ENCODE measurements at regions not wholly inside any gene's neighbourhood (a gene's known extent, or its start where the extent isn't known, plus 50 kb on each side); places are given as distances from the start of the nearest gene placed in this dataset.

DNA sequence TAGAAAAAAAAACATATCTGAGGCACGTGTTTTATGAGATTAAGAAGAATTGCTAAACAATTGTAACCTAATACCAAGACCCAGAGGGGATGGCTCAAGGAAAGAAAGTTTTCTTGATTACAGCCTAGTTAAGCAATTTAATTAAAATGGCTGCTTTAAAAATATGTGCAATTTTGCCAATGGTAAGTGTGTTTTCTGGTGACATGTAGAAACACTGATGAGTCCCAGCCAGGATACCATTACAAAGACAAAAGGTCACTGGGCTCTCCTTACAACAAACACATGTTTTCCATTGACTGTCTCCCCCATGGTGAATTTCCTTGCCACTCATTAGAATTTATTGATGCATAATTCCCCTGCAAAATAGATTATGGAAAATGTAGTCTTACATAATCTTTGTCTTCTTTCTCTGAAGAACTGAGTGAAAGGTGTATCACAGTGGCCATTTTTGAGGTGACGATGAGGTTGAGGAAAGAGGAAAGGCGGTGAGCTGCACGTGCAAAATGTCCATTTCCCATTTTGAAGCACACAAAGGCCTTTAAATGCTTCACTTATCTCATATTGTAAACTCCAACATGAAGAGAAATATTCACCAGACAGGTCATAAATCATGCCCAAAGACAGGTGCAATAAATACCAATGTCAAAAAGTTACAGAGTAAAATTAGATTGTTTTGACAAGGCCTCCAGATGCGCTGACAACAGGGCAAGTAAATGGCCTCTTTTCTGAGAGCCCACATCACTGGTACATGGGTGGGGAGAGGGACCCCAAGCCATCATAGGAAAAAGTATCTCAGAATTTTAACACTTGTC lies 696.9 kb downstream of the KCNJ2 start:
- Histone ChIP-seq H3K9ac (ENCODE audit: low read length) (no peak overlapping the region), H3K4me1 (ENCODE audit: control insufficient read depth, insufficient read depth, low read length) (peaks cover 2% of the 10 kb centered on the region), H3K4me3 (ENCODE audit: low read length) (no peak overlapping the region), H3K9me3 (ENCODE audit: control insufficient read depth, low read length) (no peaks in the 10 kb centered on the region), H3K36me3 (ENCODE audit: control insufficient read depth, insufficient read depth, low read length) (no peaks in the 10 kb centered on the region), H3K27me3 (ENCODE audit: control insufficient read depth, insufficient read depth, low read length) (no peaks in the 10 kb centered on the region)

DNA sequence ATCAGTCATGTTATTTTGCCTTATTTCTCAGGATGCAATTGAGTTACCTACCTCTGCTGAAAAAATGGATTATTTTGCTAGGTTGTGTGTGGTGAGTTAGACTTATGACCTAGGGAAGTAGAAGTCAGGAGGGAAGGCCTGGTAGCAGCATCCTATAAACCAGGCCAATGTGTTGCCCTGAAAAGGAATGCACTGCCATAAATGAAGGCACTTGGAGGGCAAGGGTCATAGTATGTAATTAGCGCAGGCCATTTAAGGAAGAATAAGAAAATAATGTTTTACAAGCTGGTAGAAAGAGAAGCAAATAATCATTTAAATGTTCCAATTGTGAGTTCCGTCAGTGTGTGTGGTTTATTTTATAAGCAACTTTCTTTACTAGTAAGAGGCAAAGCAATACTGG lies 698.8 kb downstream of the KCNJ2 start:
- Histone ChIP-seq H3K27me3 (ENCODE audit: control insufficient read depth, insufficient read depth, low read length) (no peaks in the 10 kb centered on the region), H3K4me3 (ENCODE audit: low read length) (no peak overlapping the region), H3K36me3 (ENCODE audit: control insufficient read depth, insufficient read depth, low read length) (no peaks in the 10 kb centered on the region), H3K9me3 (ENCODE audit: control insufficient read depth, low read length) (no peaks in the 10 kb centered on the region), H3K9ac (ENCODE audit: low read length) (no peak overlapping the region), H3K4me1 (ENCODE audit: control insufficient read depth, insufficient read depth, low read length) (peaks cover 6% of the 10 kb centered on the region)

DNA sequence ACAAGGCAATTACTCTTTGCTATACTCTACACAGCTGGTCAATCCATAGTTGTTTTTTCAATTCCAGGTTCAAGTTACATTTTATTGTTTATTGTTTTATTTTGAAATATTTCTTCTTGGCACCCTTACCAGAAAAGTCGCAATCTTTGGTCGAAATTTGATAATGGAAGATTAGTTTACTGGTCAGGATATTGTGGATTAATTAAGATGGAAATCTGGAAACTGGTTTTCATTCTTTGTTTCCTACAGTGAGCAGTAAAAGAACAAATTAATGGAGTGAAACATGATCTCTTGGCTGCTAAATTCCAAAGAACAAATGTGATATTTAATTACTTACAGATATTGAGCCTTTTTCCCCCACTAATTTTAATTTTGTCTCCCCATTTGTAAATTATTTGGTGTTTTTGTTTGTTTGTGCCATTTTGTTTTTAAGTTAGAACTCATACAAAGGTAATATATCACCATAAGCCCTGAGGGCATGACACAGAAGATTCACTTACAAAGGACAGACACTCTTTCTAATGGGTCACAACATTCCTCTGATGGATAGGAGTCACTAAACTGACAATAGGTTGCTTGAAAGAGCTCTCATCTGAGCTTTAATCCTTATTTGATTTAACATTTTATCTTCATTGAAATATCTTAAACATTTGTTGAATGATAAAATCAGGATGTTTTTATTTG lies 700.2 kb downstream of the KCNJ2 start:
- Histone ChIP-seq H3K4me1 (ENCODE audit: control insufficient read depth, insufficient read depth, low read length) (peaks cover 6% of the 10 kb centered on the region), H3K4me3 (ENCODE audit: low read length) (no peak overlapping the region), H3K27me3 (ENCODE audit: control insufficient read depth, insufficient read depth, low read length) (no peaks in the 10 kb centered on the region), H3K9me3 (ENCODE audit: control insufficient read depth, low read length) (no peaks in the 10 kb centered on the region), H3K9ac (ENCODE audit: low read length) (no peak overlapping the region), H3K36me3 (ENCODE audit: control insufficient read depth, insufficient read depth, low read length) (no peaks in the 10 kb centered on the region)

DNA sequence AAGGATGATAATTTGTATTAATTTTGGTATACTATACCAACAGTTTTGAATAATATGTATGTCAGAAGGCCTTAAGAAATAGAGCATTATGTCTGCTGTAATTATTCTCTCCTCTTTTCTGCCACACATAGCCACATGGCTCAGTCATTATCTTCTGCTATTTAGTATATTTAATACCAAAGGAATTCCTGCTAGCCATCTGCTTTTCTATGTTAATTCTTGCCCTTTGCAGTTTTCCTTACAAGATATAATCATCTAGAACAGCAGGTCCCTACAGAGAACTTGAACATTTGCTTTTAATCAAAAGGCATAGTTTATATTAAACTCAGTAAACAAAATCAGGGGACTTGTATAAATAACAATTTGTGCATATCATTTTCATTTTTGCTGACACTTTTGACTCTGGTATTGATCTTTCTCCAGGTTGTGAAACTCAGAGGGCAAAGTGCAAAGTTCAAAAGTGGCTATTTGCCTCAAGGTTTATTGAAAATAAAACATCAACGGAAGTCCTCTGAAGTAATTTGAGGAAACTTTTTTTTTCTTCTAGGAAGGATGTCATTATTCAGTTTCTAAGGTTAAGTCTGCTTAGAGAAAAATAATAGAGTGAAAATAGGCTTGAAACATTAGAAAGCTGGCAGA lies 702.0 kb downstream of the KCNJ2 start:
- Histone ChIP-seq H3K9ac (ENCODE audit: low read length) (no peak overlapping the region), H3K36me3 (ENCODE audit: control insufficient read depth, insufficient read depth, low read length) (no peaks in the 10 kb centered on the region), H3K4me1 (ENCODE audit: control insufficient read depth, insufficient read depth, low read length) (peaks cover 6% of the 10 kb centered on the region), H3K4me3 (ENCODE audit: low read length) (no peak overlapping the region), H3K9me3 (ENCODE audit: control insufficient read depth, low read length) (no peaks in the 10 kb centered on the region), H3K27me3 (ENCODE audit: control insufficient read depth, insufficient read depth, low read length) (no peaks in the 10 kb centered on the region)

DNA sequence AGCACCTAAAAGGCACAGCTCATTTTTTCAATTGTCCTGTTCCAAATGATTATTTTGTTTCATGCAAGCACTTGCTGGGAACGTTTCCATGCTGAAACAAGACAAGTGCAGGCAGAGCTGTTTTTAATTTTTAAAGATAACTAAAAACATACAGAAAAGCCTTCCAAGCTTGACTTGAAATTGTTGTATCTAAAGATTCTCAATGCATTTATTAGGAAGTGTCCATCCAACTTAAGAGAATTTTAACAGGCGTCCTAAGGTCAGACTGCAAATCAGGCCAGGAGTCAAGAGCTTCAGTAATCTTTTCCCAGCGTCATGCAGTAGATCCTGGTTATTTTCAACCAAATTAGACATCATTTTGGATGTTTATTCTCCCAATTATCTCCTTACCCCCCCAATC lies 702.8 kb downstream of the KCNJ2 start:
- no peaks in the 10 kb centered on the region for H3K9me3 ChIP-seq (ENCODE audit: control insufficient read depth, low read length)

DNA sequence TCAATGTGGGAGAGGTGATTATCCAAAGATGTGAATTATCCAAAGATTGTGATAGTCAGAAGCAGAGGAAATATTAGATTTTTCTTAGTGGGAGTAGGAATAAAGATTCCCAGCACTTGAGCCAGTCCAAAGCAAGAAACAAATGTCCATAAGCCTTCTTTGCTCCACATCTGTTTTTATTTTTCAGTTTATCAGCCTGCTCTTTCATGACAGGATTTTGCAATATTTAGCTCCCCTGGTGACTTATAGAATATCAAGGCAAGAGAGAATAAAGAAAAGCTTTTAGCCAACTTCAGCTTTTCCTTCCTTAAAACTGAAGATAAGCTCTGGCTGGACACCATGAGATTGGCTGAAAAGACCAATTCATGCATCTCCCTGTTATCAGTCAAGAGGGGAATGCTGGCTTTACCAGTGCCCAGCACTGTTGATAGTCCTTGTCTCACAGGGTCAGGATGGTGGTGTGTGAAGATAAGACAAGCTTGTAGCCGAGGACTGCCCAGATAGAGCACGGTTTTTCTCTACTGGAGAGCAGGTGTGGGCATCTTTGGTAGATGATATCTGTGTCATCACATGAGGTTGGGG lies 706.5 kb downstream of the KCNJ2 start:
- Histone ChIP-seq H3K27me3 (ENCODE audit: control insufficient read depth, insufficient read depth, low read length) (no peaks in the 10 kb centered on the region), H3K9me3 (ENCODE audit: control insufficient read depth, low read length) (no peaks in the 10 kb centered on the region), H3K36me3 (ENCODE audit: control insufficient read depth, insufficient read depth, low read length) (no peaks in the 10 kb centered on the region), H3K9ac (ENCODE audit: low read length) (no peak overlapping the region), H3K4me3 (ENCODE audit: low read length) (no peak overlapping the region), H3K4me1 (ENCODE audit: control insufficient read depth, insufficient read depth, low read length) (peaks cover 6% of the 10 kb centered on the region)

More for the DNA sequence above, 702.8 kb downstream of the KCNJ2 start:
- H3K4me3 ChIP-seq (ENCODE audit: low read length) = no peak overlapping the region
- H3K9ac ChIP-seq (ENCODE audit: low read length) = no peak overlapping the region
- H3K27me3 ChIP-seq (ENCODE audit: control insufficient read depth, insufficient read depth, low read length) = no peaks in the 10 kb centered on the region
- peaks cover 6% of the 10 kb centered on the region for H3K4me1 ChIP-seq (ENCODE audit: control insufficient read depth, insufficient read depth, low read length)
- H3K36me3 ChIP-seq (ENCODE audit: control insufficient read depth, insufficient read depth, low read length) = no peaks in the 10 kb centered on the region

DNA sequence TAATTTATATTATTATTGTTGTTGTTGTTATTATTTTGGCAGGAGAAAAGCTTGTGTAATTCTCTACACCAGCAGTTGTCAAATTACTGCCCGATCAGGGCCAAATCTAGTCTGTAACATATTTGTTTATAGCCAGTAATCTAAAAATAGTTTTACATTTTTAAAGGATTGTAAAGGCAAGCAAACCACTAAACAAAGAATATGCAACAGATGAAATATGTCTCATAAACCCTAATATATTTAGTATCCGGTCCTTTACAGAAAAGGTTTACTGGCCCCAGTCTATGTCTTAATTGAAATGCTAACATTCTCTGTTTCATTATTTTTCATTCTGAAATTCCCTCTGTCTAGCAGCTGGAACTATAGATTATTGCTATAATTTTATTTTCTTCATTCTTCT lies 709.5 kb downstream of the KCNJ2 start:
- H3K4me3 ChIP-seq (ENCODE audit: low read length) = no peak overlapping the region
- H3K9ac ChIP-seq (ENCODE audit: low read length) = no peak overlapping the region
- no peaks in the 10 kb centered on the region for H3K4me1 ChIP-seq (ENCODE audit: control insufficient read depth, insufficient read depth, low read length)
- H3K9me3 ChIP-seq (ENCODE audit: control insufficient read depth, low read length) = no peaks in the 10 kb centered on the region
- no peaks in the 10 kb centered on the region for H3K36me3 ChIP-seq (ENCODE audit: control insufficient read depth, insufficient read depth, low read length)
- no peaks in the 10 kb centered on the region for H3K27me3 ChIP-seq (ENCODE audit: control insufficient read depth, insufficient read depth, low read length)

DNA sequence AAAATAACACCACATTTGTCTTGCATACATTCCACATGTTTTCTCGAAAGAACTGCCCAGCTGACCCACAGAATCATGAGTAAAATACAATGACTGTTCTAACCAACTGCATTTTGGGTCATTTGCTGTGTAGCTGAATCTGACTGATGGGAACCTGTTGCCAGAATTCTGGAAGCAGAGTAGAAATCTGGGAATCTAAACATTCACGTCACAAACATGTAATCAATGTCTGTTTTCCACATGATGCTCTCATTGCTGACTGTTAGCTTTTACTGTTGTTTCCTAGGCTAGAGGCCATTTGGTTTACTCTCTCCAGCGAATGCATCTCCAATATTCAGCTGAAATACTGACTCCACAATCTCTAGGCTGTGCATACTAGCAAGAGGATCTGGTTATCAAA lies 710.1 kb downstream of the KCNJ2 start:
- Histone ChIP-seq H3K36me3 (ENCODE audit: control insufficient read depth, insufficient read depth, low read length) (no peaks in the 10 kb centered on the region), H3K9ac (ENCODE audit: low read length) (no peak overlapping the region), H3K4me1 (ENCODE audit: control insufficient read depth, insufficient read depth, low read length) (no peaks in the 10 kb centered on the region), H3K4me3 (ENCODE audit: low read length) (no peak overlapping the region), H3K9me3 (ENCODE audit: control insufficient read depth, low read length) (no peaks in the 10 kb centered on the region), H3K27me3 (ENCODE audit: control insufficient read depth, insufficient read depth, low read length) (no peaks in the 10 kb centered on the region)

DNA sequence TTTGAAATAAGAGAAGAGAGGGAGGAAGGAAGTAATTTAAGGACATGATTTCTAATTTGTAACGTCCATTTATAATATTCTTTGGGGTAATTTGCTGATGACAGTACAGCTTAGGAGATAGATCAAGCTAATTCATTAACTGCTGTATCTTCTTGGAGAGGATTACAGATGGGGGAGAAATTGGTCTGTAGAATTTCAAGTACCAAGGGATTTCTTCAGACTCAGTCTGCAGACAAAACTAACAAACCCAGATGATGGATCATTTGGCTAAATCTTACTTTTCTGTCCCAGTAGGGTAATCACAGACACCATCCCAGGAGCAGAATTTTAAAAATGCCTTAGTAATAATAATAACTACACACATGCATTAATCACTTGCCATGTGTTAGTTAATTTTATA lies 711.8 kb downstream of the KCNJ2 start:
- Histone ChIP-seq H3K4me1 (ENCODE audit: control insufficient read depth, insufficient read depth, low read length) (no peaks in the 10 kb centered on the region), H3K27me3 (ENCODE audit: control insufficient read depth, insufficient read depth, low read length) (no peaks in the 10 kb centered on the region), H3K4me3 (ENCODE audit: low read length) (no peak overlapping the region), H3K9me3 (ENCODE audit: control insufficient read depth, low read length) (no peaks in the 10 kb centered on the region), H3K36me3 (ENCODE audit: control insufficient read depth, insufficient read depth, low read length) (no peaks in the 10 kb centered on the region), H3K9ac (ENCODE audit: low read length) (no peak overlapping the region)

DNA sequence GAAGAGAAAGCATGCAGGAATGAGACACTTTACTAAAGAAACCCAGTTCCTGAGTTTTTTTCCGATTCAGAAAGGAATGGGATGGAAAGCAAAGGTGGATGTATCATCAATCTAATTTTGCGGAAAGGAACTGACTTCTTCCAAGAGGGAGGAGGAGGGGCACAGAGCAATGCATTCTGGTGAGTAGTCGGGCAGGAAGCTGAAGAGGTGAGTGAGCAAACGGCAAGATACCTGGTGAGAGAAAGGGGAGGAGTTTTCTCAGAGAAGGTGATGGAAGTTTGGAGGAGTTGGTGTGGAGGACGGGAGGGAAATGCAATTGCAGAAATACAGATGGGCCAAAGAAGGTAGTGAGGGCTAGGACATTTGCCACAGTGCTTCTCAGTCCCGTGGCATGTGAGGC lies 713.2 kb downstream of the KCNJ2 start:
- H3K9ac ChIP-seq (ENCODE audit: low read length) = no peak overlapping the region
- H3K27me3 ChIP-seq (ENCODE audit: control insufficient read depth, insufficient read depth, low read length) = no peaks in the 10 kb centered on the region
- no peak overlapping the region for H3K4me3 ChIP-seq (ENCODE audit: low read length)
- no peaks in the 10 kb centered on the region for H3K4me1 ChIP-seq (ENCODE audit: control insufficient read depth, insufficient read depth, low read length)
- H3K9me3 ChIP-seq (ENCODE audit: control insufficient read depth, low read length) = no peaks in the 10 kb centered on the region
- no peaks in the 10 kb centered on the region for H3K36me3 ChIP-seq (ENCODE audit: control insufficient read depth, insufficient read depth, low read length)

DNA sequence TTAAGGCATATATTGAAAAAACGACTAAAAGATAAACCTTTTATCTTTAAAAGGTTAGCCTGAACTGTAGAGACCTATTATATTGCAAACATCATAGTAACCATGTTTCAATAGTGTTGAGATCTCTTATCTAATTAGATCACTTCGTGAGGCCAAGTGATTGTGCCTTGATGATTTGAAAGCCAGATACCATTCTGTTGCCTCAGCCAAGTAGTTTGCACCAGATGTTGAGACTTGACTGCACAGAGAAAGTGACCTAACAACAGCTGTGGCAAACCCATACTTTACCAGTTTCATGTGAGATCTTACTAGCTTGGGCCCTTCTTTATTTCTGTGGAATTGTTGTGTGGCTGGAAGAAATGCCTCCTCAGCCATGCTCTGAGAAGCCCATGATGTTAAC lies 717.3 kb downstream of the KCNJ2 start:
- H3K36me3 ChIP-seq (ENCODE audit: control insufficient read depth, insufficient read depth, low read length) = no peaks in the 10 kb centered on the region
- H3K9me3 ChIP-seq (ENCODE audit: control insufficient read depth, low read length) = no peaks in the 10 kb centered on the region

DNA sequence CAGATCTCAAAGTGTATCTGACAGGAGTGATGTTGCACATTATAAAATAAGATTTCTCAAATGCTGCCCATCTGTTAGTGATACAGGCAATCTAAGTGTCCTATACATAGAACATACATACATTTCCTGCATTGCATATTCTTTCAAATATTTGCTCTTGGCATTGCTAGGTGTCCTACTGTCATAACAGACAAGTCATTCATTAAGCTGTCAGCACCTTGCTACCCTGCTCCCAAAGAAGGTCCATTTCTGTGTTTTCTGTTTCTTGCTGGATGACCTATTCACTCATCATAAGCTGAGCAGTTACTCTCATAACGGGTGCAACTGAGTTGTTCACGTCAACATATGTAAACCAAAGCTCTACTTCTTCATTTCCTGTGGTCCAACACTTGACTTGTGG lies 719.0 kb downstream of the KCNJ2 start:
- Histone ChIP-seq H3K36me3 (ENCODE audit: control insufficient read depth, insufficient read depth, low read length) (no peaks in the 10 kb centered on the region), H3K9me3 (ENCODE audit: control insufficient read depth, low read length) (no peaks in the 10 kb centered on the region), H3K9ac (ENCODE audit: low read length) (no peak overlapping the region), H3K4me3 (ENCODE audit: low read length) (no peak overlapping the region), H3K4me1 (ENCODE audit: control insufficient read depth, insufficient read depth, low read length) (no peaks in the 10 kb centered on the region), H3K27me3 (ENCODE audit: control insufficient read depth, insufficient read depth, low read length) (no peaks in the 10 kb centered on the region)

More for the DNA sequence above, 717.3 kb downstream of the KCNJ2 start:
- no peak overlapping the region for H3K9ac ChIP-seq (ENCODE audit: low read length)
- H3K4me3 ChIP-seq (ENCODE audit: low read length) = no peak overlapping the region
- no peaks in the 10 kb centered on the region for H3K4me1 ChIP-seq (ENCODE audit: control insufficient read depth, insufficient read depth, low read length)
- no peaks in the 10 kb centered on the region for H3K27me3 ChIP-seq (ENCODE audit: control insufficient read depth, insufficient read depth, low read length)

Measured in mucosa of stomach (tissue), 1 donor.